GM19468 (cell line): ENCODE measurements at regions not wholly inside any gene's neighbourhood (a gene's known extent, or its start where the extent isn't known, plus 50 kb on each side); places are given as distances from the start of the nearest gene placed in this dataset.
A peak's percentile ranks its signal among the peaks of the same experiment; 100 is the strongest.
"Not testable (repeated sequence)": the region's sequence is repeated elsewhere in the genome, so short reads cannot be mapped to it uniquely, and the experiment has no call there.

Experiments
- ATAC-seq: cut with Tn5 transposase; IDR thresholded peaks from one replicate; pipeline ENCODE4 v1.9.1; 2021; ENCODE audit warnings: mild to moderate bottlenecking, moderate library complexity, moderate number of reproducible peaks; ENCODE audit not compliant: unreplicated experiment; ENCODE audit errors: extremely low read depth

DNA sequence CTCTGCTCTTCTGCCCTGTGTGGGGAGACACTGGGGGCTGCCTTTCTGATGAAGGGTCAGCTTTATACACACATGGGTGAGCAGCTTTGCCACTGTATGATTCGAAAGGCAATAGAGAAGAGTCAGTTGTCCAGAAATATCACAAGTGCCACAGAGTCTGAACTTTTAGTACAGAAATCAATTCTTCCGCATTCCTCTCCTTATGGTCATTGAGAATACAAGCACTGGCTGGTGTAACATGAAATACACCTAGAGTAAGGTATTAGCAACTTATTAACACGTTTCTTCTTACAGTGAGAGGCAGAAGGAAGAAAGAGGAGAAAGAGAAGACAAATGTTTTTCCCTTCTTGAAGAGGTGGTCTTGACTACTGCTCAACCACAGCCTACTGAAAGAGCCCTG is 579.2 kb downstream of the ZEB2 start:
- ATAC-seq = no peak

GRCh38 chr2:143939626-143940330 is 580.1 kb downstream of the ZEB2 start:
- ATAC-seq = no peak

- no peak for ATAC-seq
These were observed 582.1 kb downstream of the ZEB2 start for GRCh38 chr2:143937723-143938350.

GRCh38 chr2:143936848-143937722 is 582.8 kb downstream of the ZEB2 start:
- ATAC-seq = peak; percentile 63

- ATAC-seq = no peak
These were observed 583.4 kb downstream of the ZEB2 start for GRCh38 chr2:143936538-143936847.

DNA sequence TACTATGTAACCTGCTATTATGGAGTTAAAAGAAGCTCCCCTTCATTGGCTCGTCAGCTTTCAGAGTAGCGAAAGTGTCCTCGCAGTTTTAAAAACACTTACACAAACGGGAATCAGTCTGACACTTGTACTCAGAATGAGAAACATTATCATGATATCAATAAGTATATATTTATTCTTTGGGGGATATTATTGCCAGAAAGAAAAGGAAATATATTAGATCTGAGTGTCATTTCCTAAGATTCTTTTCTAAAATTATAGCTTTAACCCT is 584.5 kb downstream of the ZEB2 start:
- ATAC-seq = no peak

- no peak for ATAC-seq
These were observed 585.1 kb downstream of the ZEB2 start for GRCh38 chr2:143934626-143935481.

- ATAC-seq = no peak
These were observed 585.9 kb downstream of the ZEB2 start for GRCh38 chr2:143933946-143934569.

DNA sequence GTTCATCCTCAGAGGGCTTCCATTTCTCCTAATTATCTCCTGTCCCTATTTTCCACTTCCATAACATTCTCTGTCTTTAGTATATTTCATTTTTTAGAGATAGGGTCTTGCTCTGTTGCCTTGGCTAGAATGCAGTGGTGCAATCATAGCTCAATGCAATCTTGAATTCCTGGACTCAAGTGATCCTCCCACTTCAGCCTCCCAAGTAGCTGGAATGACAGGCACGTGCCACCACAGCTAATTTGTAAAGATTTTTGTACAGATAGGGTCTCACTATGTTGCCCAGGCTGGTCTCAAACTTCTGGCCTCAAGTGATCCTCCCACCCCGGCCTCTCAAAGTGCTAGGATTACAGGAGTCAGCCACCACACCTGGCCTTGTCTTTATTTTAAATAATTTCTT is 589.0 kb downstream of the ZEB2 start:
- ATAC-seq = no peak

DNA sequence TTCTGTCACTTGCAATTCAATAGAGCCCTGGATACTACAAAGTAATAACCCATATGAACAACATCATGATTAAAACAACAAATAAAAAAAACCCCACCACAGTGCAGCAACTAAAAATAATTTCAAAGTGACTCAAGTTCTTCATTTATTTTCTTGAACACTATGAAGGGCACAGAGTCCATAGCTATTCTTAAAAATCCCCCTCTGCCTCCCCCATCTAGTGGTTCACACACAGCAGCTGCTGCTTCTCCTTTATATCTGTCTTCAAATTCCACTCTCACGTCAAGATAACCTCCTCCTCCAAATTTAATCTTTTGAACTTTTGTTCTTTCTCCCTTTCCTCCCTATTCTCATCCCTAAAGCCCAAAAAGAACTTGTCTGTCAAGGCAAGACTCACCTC is 591.3 kb downstream of the ZEB2 start:
- no peak for ATAC-seq

DNA sequence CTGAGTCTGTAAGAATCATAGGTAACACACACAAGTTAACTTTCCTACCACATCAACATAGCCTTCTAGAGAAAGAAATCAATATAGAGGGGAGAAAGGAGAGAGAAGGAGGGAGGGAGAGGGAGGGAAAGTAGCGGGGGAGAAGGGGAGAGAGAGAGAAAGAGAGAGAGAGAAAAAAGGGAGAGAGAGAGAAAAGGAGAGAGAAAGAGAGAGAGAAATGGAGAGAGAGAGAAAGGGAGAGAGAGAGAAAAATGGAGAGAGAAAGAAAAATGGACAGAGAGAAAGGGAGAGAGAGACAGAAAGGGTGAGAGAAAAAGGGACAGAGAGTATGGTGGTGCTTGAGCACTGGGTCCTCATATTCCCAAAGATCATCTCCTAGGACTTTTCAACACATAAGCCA is 591.7 kb downstream of the ZEB2 start:
- no peak for ATAC-seq

DNA sequence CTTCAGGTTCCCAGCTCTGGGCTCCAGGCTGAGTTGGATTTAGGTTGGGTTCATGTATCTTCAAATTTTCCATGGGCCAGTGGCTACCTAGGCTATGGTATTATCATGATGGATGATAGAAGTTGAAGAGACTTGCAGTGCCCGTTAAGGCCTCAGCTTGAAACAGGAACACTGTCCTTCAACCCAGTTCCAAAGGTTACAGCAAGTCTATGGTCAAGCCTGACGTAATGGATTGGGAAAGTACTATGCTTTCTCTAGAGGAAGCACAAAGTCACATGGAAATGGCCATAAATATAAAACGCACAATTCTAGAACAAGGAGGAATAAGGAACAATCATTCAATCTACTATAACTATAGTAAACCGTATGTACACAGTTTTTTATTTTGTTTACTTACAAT is 593.2 kb downstream of the ZEB2 start:
- ATAC-seq = no peak

GRCh38 chr2:143922261-143922830 is 597.6 kb downstream of the ZEB2 start:
- ATAC-seq = not testable (repeated sequence)

- ATAC-seq = no peak
These were observed 601.4 kb downstream of the ZEB2 start for GRCh38 chr2:143918465-143918989.

DNA sequence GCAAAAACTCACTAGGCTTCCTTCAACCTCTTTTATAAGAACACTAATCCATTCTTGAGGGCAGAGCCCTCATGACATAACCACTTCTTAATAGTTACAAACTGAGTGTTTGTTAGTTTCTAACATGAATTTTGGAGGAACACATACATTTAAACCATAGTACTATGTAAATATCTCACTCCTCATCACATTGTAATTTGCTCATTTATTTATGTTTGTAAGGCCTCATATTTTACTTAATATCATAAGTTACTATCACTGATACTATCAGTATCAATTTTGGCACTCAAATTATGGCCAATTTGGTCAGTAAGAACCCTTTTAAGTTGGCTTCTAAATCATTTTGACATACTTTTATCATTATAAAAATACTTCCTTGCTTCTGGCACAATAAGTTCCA is 603.1 kb downstream of the ZEB2 start:
- no peak for ATAC-seq

GRCh38 chr2:143909577-143910353 is 610.2 kb downstream of the ZEB2 start:
- ATAC-seq = no peak

- no peak for ATAC-seq
These were observed 611.1 kb downstream of the ZEB2 start for GRCh38 chr2:143908843-143909242.

DNA sequence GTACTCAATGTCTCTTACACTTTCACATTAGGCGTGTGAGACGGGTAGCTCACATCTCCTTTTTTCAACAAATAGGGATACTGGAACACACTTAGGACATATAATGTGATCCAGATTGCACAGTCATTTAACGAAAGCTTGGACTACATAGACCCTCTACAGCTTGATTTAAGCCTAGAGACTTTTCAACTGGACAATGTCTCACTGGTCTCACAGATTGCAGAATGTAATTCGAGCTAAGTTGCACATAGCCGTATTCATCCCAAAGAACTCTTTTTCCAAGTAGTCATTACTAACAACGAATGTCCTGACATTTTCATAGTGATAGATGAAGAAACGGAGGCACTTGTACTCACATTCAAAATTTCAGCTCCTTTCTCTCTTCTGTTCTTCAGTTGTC is 612.1 kb downstream of the ZEB2 start:
- no peak for ATAC-seq

GRCh38 chr2:143906850-143907249 is 613.1 kb downstream of the ZEB2 start:
- ATAC-seq = no peak
